HT1080 (cell line): ENCODE measurements at regions not wholly inside any gene's neighbourhood (a gene's known extent, or its start where the extent isn't known, plus 50 kb on each side); places are given as distances from the start of the nearest gene placed in this dataset.
"Not testable (repeated sequence)": the region's sequence is repeated elsewhere in the genome, so short reads cannot be mapped to it uniquely, and the experiment has no call there.

Experiments used
- DNase-seq: peaks from one replicate; pipeline ENCODE4 v3.0.0-alpha.2; 2015; ENCODE audit warnings: low read depth

GRCh38 chr5:109989161-109989560 lies 299.4 kb downstream of the MAN2A1 start:
- DNase-seq = no peak

DNA sequence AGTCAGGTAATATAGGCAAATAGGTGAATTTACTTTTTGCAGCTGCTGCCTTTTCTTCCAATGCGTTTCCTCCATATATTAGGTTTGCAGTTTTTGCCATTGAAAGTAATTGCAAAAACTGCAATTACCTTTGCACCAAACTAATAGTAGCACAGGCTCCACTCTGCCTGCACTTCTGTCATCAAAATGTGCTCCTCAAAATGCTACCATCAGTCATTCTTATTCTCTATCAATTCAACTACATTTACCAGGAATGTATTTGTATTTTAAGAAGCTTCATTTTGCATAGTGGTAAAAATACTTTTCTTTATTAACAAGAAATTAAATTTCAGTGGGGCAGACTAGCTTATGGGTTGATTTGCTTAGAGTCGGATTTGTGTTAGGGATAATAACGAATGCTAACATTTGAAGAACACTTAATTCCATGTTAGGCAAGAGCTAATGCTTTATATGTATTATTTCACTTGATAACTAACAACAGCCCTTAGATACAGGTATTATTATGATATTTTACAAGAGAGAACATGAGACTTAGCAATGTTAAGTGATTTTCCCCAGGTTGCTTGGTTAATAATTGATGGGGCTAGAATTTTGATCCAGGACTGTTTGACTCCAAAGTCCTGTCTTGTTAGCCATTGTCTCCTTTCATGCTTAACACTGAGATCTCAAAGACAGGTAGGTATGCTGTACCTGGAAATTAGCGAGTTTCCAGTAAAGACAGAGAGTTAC lies 300.4 kb downstream of the MAN2A1 start:
- no peak for DNase-seq

DNA sequence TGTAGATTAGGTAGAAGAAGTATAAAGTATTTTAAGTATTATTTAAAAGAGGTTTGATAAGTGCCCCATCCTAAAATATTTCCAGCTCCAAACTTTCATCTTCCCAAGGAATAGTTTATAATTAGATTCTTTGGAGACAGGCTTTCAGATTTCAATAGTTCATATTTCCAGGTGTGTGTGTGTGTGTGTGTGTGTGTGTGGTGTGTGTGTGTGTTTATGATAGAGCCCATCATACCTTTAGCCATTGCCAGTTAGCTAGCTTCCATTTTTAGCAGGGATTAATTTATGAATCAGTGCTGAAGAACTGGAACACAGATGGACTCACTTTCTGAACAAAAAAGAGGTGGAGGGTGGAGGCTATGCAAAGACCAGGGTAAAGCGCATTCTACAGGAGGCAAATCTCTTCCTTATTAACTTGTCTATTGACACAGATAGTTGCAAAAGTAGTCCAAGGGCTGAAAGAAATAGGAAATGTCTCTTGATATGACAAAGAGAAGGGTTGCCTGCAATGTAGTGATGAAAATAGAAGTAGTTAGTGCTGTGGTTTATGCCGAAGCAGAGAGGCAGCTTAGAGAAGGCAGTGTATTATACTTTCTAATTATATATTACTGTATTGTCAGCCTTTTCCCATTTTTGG lies 301.1 kb downstream of the MAN2A1 start:
- no peak for DNase-seq

- no peak for DNase-seq
Measured at GRCh38 chr5:109992264-109992915, 302.7 kb downstream of the MAN2A1 start.

GRCh38 chr5:109994135-109994534 lies 304.4 kb downstream of the MAN2A1 start:
- no peak for DNase-seq

GRCh38 chr5:109996246-109996645 lies 306.5 kb downstream of the MAN2A1 start:
- no peak for DNase-seq

DNA sequence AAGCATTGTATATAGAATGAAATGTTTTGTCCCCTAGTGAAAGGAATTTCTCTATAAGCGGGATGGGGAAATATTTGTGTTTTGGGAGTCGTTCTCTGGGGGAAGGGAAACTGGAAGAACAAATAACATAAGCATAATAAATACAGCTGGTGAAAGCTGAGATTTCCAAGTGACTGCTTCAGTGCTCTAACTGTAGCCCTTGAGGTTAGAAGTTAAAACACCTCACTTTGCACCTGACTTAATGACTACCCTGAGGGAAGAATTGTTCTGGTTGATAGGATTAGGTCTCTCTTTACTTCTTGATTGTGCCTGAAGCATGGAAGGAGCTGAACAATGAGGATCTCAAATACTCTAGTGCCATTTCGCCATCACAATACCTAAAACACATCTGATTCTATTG lies 307.4 kb downstream of the MAN2A1 start:
- no peak for DNase-seq

DNA sequence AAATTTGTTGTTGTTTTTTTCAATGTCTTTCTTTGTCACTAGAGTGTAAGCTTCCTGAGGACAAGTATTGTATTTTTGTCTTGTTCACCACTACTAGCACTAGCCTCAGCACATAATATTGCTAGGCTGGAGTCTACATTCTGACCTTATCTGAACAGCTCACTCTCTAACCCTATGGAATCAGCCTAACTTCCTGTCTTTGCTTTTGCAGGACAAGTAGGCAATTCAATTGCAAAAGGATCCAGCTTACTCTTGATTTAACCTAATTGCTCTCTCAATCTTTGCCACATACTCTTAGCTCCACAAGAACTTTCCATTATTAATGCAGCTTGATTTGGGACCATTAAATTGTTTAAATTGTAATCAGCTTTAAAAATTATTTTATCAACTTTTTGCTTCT lies 308.5 kb downstream of the MAN2A1 start:
- no peak for DNase-seq

- no peak for DNase-seq
Measured at GRCh38 chr5:109998726-109999125, 309.0 kb downstream of the MAN2A1 start.

DNA sequence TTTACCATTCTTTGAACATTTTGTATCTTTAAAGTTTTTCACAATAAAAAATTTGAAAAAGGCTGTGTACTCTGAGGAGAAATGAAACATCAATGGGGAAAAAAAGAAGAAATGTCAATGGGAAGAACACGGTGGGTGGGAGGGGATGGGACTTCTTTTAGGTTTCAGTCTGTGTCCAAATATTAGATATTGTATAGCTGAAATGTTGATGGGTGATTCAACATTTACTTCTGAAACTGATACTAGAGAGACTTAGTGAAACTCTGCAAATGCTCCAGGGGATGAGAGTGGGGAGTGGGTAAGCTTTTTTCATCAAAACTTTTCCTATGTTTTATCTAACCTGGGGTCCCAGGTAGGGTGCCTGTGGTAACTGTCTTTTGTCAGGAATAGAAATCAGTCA lies 311.9 kb downstream of the MAN2A1 start:
- no peak for DNase-seq

GRCh38 chr5:110002652-110003051 lies 312.9 kb downstream of the MAN2A1 start:
- no peak for DNase-seq

- DNase-seq = not testable (repeated sequence)
Measured at GRCh38 chr5:110005907-110006562, 316.3 kb downstream of the MAN2A1 start.

DNA sequence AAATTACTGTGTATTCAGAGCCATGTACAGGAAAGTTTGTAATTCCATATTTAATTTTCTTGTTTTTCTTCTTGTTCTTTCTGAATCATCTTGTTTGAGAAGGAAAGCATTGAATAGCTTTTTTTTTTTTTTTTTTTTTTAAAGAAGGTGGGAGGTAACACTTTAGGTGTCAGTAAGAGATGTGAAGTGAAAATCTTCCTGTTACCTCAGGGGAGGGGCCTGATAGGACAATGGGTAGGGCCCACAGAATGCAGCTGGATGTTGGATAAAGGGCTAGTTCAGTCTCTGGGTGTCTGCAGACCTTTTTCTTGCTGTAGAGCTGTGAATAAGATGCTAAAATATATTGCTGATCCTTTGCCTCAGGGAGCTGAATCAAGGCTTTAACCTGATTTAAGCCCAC lies 317.4 kb downstream of the MAN2A1 start:
- no peak for DNase-seq

DNA sequence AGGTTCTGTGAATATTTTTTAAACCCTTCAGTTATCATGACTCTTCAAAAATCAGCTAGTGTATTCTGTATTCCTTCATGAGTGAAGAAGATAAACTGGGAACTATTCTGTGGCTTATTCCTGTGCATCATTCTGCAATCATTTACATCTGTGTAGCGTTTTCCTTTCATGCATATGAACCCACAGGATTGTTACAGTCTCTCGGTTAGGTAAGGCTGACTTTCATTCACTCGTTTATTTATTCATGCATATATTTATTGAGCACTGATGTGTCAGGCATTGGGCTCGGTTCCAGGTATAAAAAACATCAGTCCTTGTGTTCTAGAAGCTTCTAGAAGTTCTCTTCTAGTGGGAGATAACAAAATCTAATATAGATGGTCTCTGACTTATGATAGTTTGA lies 318.4 kb downstream of the MAN2A1 start:
- DNase-seq = no peak

GRCh38 chr5:110012145-110012544 lies 322.4 kb downstream of the MAN2A1 start:
- DNase-seq = no peak

DNA sequence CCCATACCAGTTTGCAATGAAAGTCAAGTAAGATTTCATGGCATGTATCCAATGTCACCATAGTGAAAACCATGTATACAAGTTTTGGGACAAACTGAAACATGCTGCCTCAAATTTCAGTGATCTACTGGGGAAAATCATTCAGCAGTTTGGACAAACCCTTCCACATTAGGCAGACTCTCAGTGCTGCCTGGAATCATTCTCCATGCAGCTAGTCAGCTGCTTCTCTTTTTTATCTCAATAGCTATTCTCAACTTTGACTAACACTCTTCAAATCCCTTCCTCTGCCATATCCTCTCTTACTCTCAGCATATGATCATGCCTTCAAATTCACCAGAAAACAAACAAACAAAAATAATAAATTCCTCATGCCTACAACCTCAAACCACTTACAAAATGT lies 323.3 kb downstream of the MAN2A1 start:
- DNase-seq = no peak

- no peak for DNase-seq
Measured at GRCh38 chr5:110017854-110018253, 328.1 kb downstream of the MAN2A1 start.

DNA sequence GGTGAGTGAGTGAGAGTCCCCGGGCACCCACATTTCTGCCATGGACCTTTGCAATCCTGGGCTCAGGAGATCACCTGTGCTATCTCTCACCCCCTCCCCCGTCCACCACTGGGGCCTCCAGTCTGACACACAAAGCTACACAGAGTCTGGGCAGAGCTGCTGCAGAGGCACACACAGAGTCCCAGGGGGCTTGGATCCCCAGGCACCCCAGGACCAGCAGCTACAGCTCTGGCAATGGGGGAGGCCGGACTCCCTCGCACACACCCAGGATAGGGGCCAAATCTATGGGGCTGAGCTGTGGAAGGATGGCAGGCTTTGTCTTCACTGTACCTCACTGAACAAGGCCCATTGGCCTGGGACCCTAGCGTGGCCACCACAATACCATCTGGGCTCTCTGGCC lies 328.8 kb downstream of the MAN2A1 start:
- no peak for DNase-seq

DNA sequence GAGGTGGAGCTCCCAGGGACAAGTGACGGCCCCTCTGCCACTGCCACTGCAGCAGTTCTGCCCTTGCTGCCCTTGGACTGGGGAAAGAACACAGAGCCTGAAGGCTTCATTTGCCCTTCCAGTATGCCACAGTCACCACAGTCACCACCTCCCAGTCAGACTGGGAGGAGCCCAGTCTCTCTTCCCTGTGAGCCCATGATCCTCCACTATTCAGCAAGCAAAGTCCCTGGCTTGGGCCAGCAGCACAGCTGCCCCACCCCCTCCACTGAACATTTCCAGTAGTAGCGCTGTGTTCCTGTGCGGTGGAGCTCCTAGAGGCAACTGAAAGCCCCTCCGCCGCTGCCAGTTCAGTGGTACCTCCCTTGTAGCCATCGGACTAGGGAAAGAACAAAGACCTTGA lies 329.4 kb downstream of the MAN2A1 start:
- no peak for DNase-seq

DNA sequence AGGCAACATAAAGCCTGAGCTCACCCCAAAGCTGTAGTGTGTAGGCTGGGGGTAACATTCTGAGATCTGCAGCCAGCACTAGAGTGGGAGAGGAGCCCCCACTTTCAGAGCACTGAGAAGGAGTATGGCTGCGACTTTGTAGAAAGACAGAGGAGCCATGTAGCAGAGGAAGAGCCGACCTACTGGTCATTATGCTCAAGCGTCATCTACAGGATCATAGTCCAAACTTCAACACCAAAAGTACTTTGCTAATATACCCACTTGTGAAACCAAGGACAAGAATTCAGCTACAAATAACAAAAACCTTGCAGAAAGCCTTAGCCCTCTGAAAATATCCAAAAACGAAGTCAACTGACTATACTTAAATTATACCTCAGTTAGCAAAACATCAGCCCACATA lies 330.1 kb downstream of the MAN2A1 start:
- DNase-seq = no peak

DNA sequence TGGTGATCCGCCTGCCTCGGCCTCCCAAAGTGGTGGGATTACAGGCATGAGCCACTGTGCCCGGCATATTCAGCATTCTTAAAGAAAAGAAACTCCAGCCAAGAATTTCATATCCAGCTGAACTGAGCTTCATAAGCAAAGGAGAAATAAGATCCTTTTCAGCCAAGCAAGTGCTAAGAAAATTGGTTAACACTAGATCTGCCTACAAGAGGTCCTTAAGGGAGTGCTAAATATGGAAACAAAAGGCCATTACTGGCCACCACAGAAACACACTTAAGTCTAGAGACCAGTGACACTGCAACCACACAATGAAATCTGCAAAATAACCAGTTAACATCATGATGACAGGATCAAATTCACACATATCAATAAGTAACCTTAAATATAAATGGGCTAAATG lies 331.5 kb downstream of the MAN2A1 start:
- no peak for DNase-seq

DNA sequence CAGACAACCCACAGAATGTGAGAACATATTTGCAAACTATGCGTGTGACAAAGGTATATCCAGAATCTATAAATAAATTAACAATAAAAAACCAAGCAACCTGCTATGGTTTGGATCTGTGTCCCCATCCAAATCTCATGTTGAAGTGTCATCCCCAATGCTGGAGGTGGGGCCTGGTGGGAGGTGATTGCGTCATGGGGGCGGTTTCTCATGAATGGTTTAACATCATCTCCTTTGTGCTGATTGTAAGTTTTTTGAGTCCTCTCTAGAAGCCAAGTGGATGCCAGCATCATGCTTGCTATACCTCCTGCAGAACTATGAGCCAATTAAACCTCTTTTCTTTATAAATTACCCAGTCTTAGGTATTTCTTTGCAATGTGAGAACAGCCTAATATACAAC lies 335.4 kb downstream of the MAN2A1 start:
- no peak for DNase-seq
